ENCODE measurements at regions not wholly inside any gene's neighbourhood (a gene's known extent, or its start where the extent isn't known, plus 50 kb on each side); places are given as distances from the start of the nearest gene placed in this dataset.
"Not testable (repeated sequence)": the region's sequence is repeated elsewhere in the genome, so short reads cannot be mapped to it uniquely, and the experiment has no call there.

GRCh38 chr2:204145791-204146190 lies 209.2 kb downstream of the ICOS start:
- Histone ChIP-seq H4K20me1 (ENCODE audit: insufficient read depth, low read length) (no peaks in the 10 kb centered on the region), H3K4me1 (ENCODE audit: insufficient read depth, low read length) (no peaks in the 10 kb centered on the region), H3K27me3 (ENCODE audit: insufficient read depth, low read length) (peaks cover 11% of the 10 kb centered on the region), H3K9me3 (ENCODE audit: insufficient read depth, low read depth, low read length) (no peaks in the 10 kb centered on the region), H3K4me2 (ENCODE audit: low read length) (peak overlapping the region; percentile 58), H3K9ac (ENCODE audit: low read length) (no peak overlapping the region), H2AFZ (ENCODE audit: low read depth, low read length) (no peak overlapping the region), H3K27ac (ENCODE audit: low read depth, low read length) (no peak overlapping the region), H3K4me3 (ENCODE audit: insufficient read depth, low read depth, low read length) (peak overlapping the region; percentile 9), H3K36me3 (ENCODE audit: insufficient read depth, low read length) (no peaks in the 10 kb centered on the region), H3K79me2 (ENCODE audit: insufficient read depth, low read length) (no peaks in the 10 kb centered on the region)
- Mint-ChIP-seq H3K27me3 (ENCODE audit: low read depth, unreplicated experiment) (peaks cover 19% of the 10 kb centered on the region), H3K4me3 (ENCODE audit: unreplicated experiment) (no peak overlapping the region), H3K4me1 (ENCODE audit: low read depth, unreplicated experiment) (no peaks in the 10 kb centered on the region), H3K36me3 (ENCODE audit: low read depth, unreplicated experiment) (no peaks in the 10 kb centered on the region), H3K9me3 (ENCODE audit: unreplicated experiment) (no peaks in the 10 kb centered on the region), H3K27ac (ENCODE audit: unreplicated experiment) (no peak overlapping the region)
- FAIRE-seq, result no peak
- TF ChIP-seq EZH2 (IDR thresholded peaks at IDR 0.05; ENCODE audit: insufficient read depth, low read length) (no peak), CTCF (IDR thresholded peaks at IDR 0.05; ENCODE audit: insufficient read depth, low read depth, low read length) (no peak)
- no peak for DNase-seq (ENCODE audit: low read depth)

GRCh38 chr2:204147040-204147439 lies 210.5 kb downstream of the ICOS start:
- not testable (repeated sequence) for FAIRE-seq; H3K4me2 ChIP-seq (ENCODE audit: low read length); H3K9ac ChIP-seq (ENCODE audit: low read length); H3K4me1 Mint-ChIP-seq (ENCODE audit: low read depth, unreplicated experiment); H3K36me3 Mint-ChIP-seq (ENCODE audit: low read depth, unreplicated experiment); H3K27ac ChIP-seq (ENCODE audit: low read depth, low read length); H3K9me3 Mint-ChIP-seq (ENCODE audit: unreplicated experiment); H3K4me3 ChIP-seq (ENCODE audit: insufficient read depth, low read depth, low read length); H3K9me3 ChIP-seq (ENCODE audit: insufficient read depth, low read depth, low read length); H2AFZ ChIP-seq (ENCODE audit: low read depth, low read length); DNase-seq (ENCODE audit: low read depth); H3K4me3 Mint-ChIP-seq (ENCODE audit: unreplicated experiment); H3K36me3 ChIP-seq (ENCODE audit: insufficient read depth, low read length); H3K27ac Mint-ChIP-seq (ENCODE audit: unreplicated experiment); H4K20me1 ChIP-seq (ENCODE audit: insufficient read depth, low read length); H3K79me2 ChIP-seq (ENCODE audit: insufficient read depth, low read length); H3K4me1 ChIP-seq (ENCODE audit: insufficient read depth, low read length)
- H3K27me3 Mint-ChIP-seq (ENCODE audit: low read depth, unreplicated experiment), result peaks cover 19% of the 10 kb centered on the region
- H3K27me3 ChIP-seq (ENCODE audit: insufficient read depth, low read length), result peaks cover 11% of the 10 kb centered on the region

GRCh38 chr2:204150721-204151120 lies 214.2 kb downstream of the ICOS start:
- Histone ChIP-seq H4K20me1 (ENCODE audit: insufficient read depth, low read length) (no peaks in the 10 kb centered on the region), H3K9me3 (ENCODE audit: insufficient read depth, low read depth, low read length) (no peaks in the 10 kb centered on the region), H3K4me2 (ENCODE audit: low read length) (no peak overlapping the region), H3K4me1 (ENCODE audit: insufficient read depth, low read length) (no peaks in the 10 kb centered on the region), H3K4me3 (ENCODE audit: insufficient read depth, low read depth, low read length) (no peak overlapping the region), H3K79me2 (ENCODE audit: insufficient read depth, low read length) (no peaks in the 10 kb centered on the region), H3K36me3 (ENCODE audit: insufficient read depth, low read length) (no peaks in the 10 kb centered on the region), H3K27me3 (ENCODE audit: insufficient read depth, low read length) (peaks cover 2% of the 10 kb centered on the region), H3K9ac (ENCODE audit: low read length) (no peak overlapping the region), H2AFZ (ENCODE audit: low read depth, low read length) (no peak overlapping the region), H3K27ac (ENCODE audit: low read depth, low read length) (no peak overlapping the region)
- TF ChIP-seq CTCF (IDR thresholded peaks at IDR 0.05; ENCODE audit: insufficient read depth, low read depth, low read length) (no peak), EZH2 (IDR thresholded peaks at IDR 0.05; ENCODE audit: insufficient read depth, low read length) (no peak)
- Mint-ChIP-seq H3K9me3 (ENCODE audit: unreplicated experiment) (no peaks in the 10 kb centered on the region), H3K36me3 (ENCODE audit: low read depth, unreplicated experiment) (no peaks in the 10 kb centered on the region), H3K27ac (ENCODE audit: unreplicated experiment) (no peak overlapping the region), H3K4me3 (ENCODE audit: unreplicated experiment) (no peak overlapping the region), H3K4me1 (ENCODE audit: low read depth, unreplicated experiment) (no peaks in the 10 kb centered on the region), H3K27me3 (ENCODE audit: low read depth, unreplicated experiment) (peaks cover 8% of the 10 kb centered on the region)
- DNase-seq (ENCODE audit: low read depth) (no peak), FAIRE-seq (no peak)
